Spleen (tissue), 11 donors: ENCODE measurements at regions not wholly inside any gene's neighbourhood (a gene's known extent, or its start where the extent isn't known, plus 50 kb on each side); places are given as distances from the start of the nearest gene placed in this dataset.

Experiments
- DNase-seq: peaks from one replicate; pipeline ENCODE4 v3.0.0-alpha.2; 2020
- H3K27ac ChIP-seq, 8 donors: fragments of 200-600 bp; sonication (generic) in 7 of 8; 1 replicate in 4 of 8; 2 replicates in 4 of 8; pipeline versions ENCODE4 v1.5.0 to v1.8.0; 2016 to 2021; ENCODE audit warnings: inconsistent platforms in 4 of 8, mild to moderate bottlenecking in 4 of 8, moderate library complexity in 1 of 8
- H3K27me3 ChIP-seq, 7 donors: fragments of 200-600 bp; sonication (generic) in 6 of 7; replicated peaks in 1 of 7; 1 replicate in 4 of 7; 2 replicates in 3 of 7; pipeline versions ENCODE4 v1.5.0 to v1.8.0; 2016 to 2021; ENCODE audit warnings: inconsistent platforms in 3 of 7, mild to moderate bottlenecking in 1 of 7
- H3K36me3 ChIP-seq, 6 donors: fragments of 200-600 bp; sonication (generic) in 5 of 6; 1 replicate in 4 of 6; 2 replicates in 2 of 6; pipeline versions ENCODE4 v1.5.0 to v1.8.0; 2016 to 2021; ENCODE audit warnings: inconsistent platforms in 2 of 6
- H3K4me1 ChIP-seq, 6 donors: fragments of 200-600 bp; sonication (generic) in 5 of 6; 1 replicate in 3 of 6; 2 replicates in 3 of 6; pipeline versions ENCODE4 v1.5.0 to v1.8.0; 2016 to 2021; ENCODE audit warnings: inconsistent platforms in 3 of 6
- H3K4me3 ChIP-seq, 8 donors: fragments of 200-600 bp; sonication (generic) in 7 of 8; 1 replicate in 4 of 8; 2 replicates in 4 of 8; pipeline versions ENCODE4 v1.5.0 to v1.8.0; 2016 to 2021; ENCODE audit warnings: inconsistent platforms in 4 of 8, mild to moderate bottlenecking in 4 of 8, moderate library complexity in 2 of 8
- H3K9me3 ChIP-seq, 8 donors: fragments of 200-600 bp; sonication (generic) in 7 of 8; 1 replicate in 4 of 8; 2 replicates in 4 of 8; pipeline versions ENCODE4 v1.5.0 to v1.8.0; 2016 to 2021; ENCODE audit warnings: inconsistent platforms in 4 of 8
- CTCF ChIP-seq, 11 experiments: fragments of 200-600 bp in 7 of 11; fragments of 450-650 bp in 4 of 11; sonication (generic) in 4 of 11; IDR thresholded peaks in 8 of 11; conservative IDR thresholded peaks in 3 of 11; 1 replicate in 7 of 11; 2 replicates in 4 of 11; pipeline versions ENCODE4 v1.4.0 to v1.8.0; 2016 to 2021; ENCODE audit warnings: antibody characterized with exemption in 11 of 11, inconsistent platforms in 4 of 11, mild to moderate bottlenecking in 1 of 11
- POLR2A ChIP-seq, 3 donors: fragments of 450-650 bp; IDR thresholded peaks; one replicate each; pipeline ENCODE4 v1.5.1; 2017; ENCODE audit warnings: antibody characterized with exemption in 3 of 3, mild to moderate bottlenecking in 1 of 3
- POLR2AphosphoS5 ChIP-seq, 3 donors: sonication (generic); formaldehyde crosslinking; IDR thresholded peaks; one replicate each; pipeline ENCODE4 v1.5.1; 2017; ENCODE audit warnings: antibody characterized with exemption in 3 of 3
- WGBS, 5 donors: extraction: QIAGEN DNeasy Blood & Tissue Kit in 3 of 5; methylation state at CpG; one replicate each; pipeline versions ENCODE4 v1.1.5 to v1.1.7; 2013 to 2018; 5-methylcytosine and 5-hydroxymethylcytosine counted together
- intact Hi-C: fragments of 100-400 bp; cut with DNase I; formaldehyde crosslinking; loops from one replicate; pipeline ENCODE4 v1.15.0; 2023; ENCODE audit warnings: low total_unique reads
- donor health status: healthy with polysubstance abuse.
- donor health status: DM: no; HTN: no; CAD: no; lungs with moderate emphysema.
- donor health status: DM: no; HTN: no; CAD: no.
- donor health status: Bipolar disorder and iron deficiency.
- donor health status: healthy.
- donor health status: DM: no; HTN: no; CAD: no.
- donor health status: DM: yes; HTN: yes; CAD: no.

DNA sequence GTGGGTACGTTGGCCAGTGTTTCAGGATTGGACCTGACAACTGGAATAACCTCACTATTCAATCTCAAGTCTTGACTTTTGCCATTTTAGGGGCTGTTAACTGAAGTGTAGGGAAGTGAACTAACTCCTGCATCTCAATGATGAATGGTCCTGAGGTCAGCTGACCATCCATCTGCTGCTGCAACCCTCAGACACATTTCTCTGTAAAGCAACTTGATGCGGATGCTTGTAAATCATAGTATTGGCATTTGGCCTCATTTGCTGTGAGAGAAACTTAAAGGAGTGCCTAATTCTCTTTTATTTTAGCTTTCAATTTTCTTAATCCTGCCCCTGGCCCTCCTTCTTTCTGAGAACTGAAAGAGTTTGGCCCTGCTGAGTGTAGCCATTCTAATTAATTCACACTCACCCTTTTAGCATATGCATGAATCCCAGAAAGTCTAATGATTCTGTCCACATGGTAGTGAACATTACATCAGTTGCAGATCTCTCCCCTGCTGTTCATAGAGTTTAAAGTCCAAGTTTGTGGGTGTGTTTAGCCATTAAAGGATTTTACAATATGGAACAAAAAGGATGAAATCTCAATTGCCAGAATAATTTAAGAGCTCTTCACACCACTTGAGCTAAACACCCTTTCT is 1531.4 kb upstream of the SLC10A2 start:
- Histone ChIP-seq H3K4me3 (no peak overlapping the region), H3K9me3 (no peaks in the 10 kb centered on the region), H3K27ac (no peak overlapping the region), H3K36me3 (no peaks in the 10 kb centered on the region), H3K4me1 (no peaks in the 10 kb centered on the region), H3K27me3 (no peaks in the 10 kb centered on the region)
- no peak for TF ChIP-seq POLR2AphosphoS5 (IDR thresholded peaks at IDR 0.05)
- no peak for TF ChIP-seq POLR2A (IDR thresholded peaks at IDR 0.05)
- TF ChIP-seq CTCF (IDR thresholded peaks at IDR 0.05 in 8 of 11, conservative IDR thresholded peaks at IDR 0.05 in 3 of 11) = no peak
- WGBS, 5 donors = 74 to 90% (median 82%) methylated on average over 2 of the region's 2 CpGs
- intact Hi-C loops = no loop called here
- no peak for DNase-seq

DNA sequence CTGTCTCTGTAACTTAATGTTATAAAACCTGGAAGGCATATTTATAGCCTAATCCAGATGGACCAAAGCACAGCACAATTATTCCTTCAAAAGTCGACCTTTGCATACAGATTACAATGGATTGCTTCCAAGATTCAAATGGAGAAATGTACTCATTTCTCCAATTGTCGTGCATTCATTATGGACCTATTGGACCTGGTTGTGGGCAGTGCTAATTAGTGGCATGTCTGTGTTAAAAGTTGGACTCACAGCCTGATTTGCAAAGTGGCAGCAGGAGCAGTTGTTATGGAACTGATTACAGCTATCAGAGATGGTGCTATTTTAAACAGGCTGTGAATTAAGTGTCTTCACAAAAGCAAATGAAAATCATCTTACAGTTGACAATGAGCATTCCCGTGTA is 1529.3 kb upstream of the SLC10A2 start:
- TF ChIP-seq POLR2AphosphoS5 (IDR thresholded peaks at IDR 0.05) (no peak), POLR2A (IDR thresholded peaks at IDR 0.05) (no peak), CTCF (IDR thresholded peaks at IDR 0.05 in 8 of 11, conservative IDR thresholded peaks at IDR 0.05 in 3 of 11) (no peak)
- 42 to 74% (median 58%) methylated on average over 3 of the region's 3 CpGs for WGBS, 5 donors
- Histone ChIP-seq H3K36me3 (no peaks in the 10 kb centered on the region), H3K4me3 (no peak overlapping the region), H3K4me1 (no peaks in the 10 kb centered on the region), H3K9me3 (no peaks in the 10 kb centered on the region), H3K27ac (no peak overlapping the region), H3K27me3 (no peaks in the 10 kb centered on the region)
- DNase-seq = no peak
- intact Hi-C loops = no loop called here

GRCh38 chr13:104594806-104595205 is 1528.6 kb upstream of the SLC10A2 start:
- 79 to 87% (median 81%) methylated on average over 2 of the region's 2 CpGs for WGBS, 5 donors
- Histone ChIP-seq H3K27me3 (no peaks in the 10 kb centered on the region), H3K27ac (no peak overlapping the region), H3K4me3 (no peak overlapping the region), H3K9me3 (no peaks in the 10 kb centered on the region), H3K36me3 (no peaks in the 10 kb centered on the region), H3K4me1 (no peaks in the 10 kb centered on the region)
- no peak for DNase-seq
- intact Hi-C loops = no loop called here
- TF ChIP-seq POLR2AphosphoS5 (IDR thresholded peaks at IDR 0.05) (no peak), POLR2A (IDR thresholded peaks at IDR 0.05) (no peak), CTCF (IDR thresholded peaks at IDR 0.05 in 8 of 11, conservative IDR thresholded peaks at IDR 0.05 in 3 of 11) (no peak)

GRCh38 chr13:104593693-104594092 is 1527.5 kb upstream of the SLC10A2 start:
- H3K9me3 ChIP-seq = no peaks in the 10 kb centered on the region
- DNase-seq = no peak
- H3K4me1 ChIP-seq = no peaks in the 10 kb centered on the region
- intact Hi-C loops = no loop called here
- H3K4me3 ChIP-seq = no peak overlapping the region
- H3K27me3 ChIP-seq = no peaks in the 10 kb centered on the region
- 78 to 89% (median 85%) methylated on average over 2 of the region's 2 CpGs for WGBS, 5 donors
- no peak overlapping the region for H3K27ac ChIP-seq
- TF ChIP-seq CTCF (IDR thresholded peaks at IDR 0.05 in 8 of 11, conservative IDR thresholded peaks at IDR 0.05 in 3 of 11) = no peak
- TF ChIP-seq POLR2A (IDR thresholded peaks at IDR 0.05) = no peak
- no peak for TF ChIP-seq POLR2AphosphoS5 (IDR thresholded peaks at IDR 0.05)
- no peaks in the 10 kb centered on the region for H3K36me3 ChIP-seq
